ENCODE measurements at regions not wholly inside any gene's neighbourhood (a gene's known extent, or its start where the extent isn't known, plus 50 kb on each side); places are given as distances from the start of the nearest gene placed in this dataset.
"Not testable (repeated sequence)": the region's sequence is repeated elsewhere in the genome, so short reads cannot be mapped to it uniquely, and the experiment has no call there.

DNA sequence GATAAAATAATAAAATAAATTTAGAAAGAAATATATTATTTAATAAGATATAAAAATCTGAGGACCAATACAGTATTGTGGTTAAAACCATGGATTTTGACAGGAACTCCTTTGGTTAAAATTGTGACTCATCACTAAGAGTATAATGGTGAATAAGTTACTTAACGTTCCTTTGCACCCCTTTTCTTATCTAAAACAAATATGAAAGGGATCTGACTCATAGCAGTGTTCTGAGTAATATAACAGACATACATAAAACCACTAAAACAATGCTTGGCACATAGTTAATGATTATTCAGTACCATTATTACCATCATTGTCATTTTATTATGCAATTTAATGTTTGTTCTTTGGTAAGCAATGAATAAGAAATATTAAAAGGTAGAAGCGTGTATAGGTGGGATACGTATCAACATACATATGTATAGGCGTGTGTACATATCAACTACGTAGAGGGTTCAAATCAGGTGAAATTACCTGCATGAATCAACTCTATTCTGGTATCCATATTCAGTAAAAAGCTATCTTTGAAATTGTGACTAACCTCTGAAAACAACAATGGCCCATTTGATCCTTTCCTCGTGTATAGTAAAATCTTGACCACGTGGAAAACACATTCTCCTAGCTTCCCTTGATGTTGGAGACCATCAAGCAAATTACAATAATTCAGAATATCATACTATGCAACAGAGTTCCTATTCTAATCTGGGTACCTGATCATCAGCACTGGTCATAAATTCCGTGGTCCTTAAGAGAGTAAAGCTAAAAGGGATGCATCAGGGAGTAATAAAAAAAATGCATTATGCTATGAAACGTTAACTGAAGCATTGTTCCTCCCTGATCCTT, 342.6 kb upstream of the SPATA31A3 start:
- H3K4me1 Mint-ChIP-seq (ENCODE audit: low read depth); H3K36me3 Mint-ChIP-seq (ENCODE audit: low read depth); DNase-seq; H3K4me3 Mint-ChIP-seq; intact Hi-C loops (cut with micrococcal nuclease); H3K27me3 Mint-ChIP-seq (ENCODE audit: low read depth); H3K27ac Mint-ChIP-seq; H3K9me3 Mint-ChIP-seq; CTCF ChIA-PET: not testable (repeated sequence)

DNA sequence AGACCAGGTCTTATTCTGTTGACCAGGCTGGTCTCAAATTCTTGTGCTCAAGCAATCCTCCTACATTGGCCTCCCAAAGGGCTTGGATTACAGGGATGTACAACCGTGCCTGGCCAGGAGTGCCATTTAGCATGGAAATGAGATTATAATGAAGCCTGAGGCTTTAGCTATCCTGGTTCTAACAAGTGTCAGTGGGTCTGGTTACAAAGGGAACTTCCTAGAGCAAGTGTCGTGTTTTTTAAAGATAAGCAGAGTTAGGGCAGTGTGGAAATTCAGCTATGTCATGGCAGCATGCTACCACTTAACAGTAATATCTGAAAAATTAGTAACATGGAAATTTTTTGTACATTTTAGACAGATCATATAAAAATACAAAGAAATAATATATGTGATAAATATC, 339.3 kb upstream of the SPATA31A3 start:
- CTCF ChIA-PET; H3K27me3 Mint-ChIP-seq (ENCODE audit: low read depth); H3K27ac Mint-ChIP-seq; intact Hi-C loops (cut with micrococcal nuclease); H3K4me3 Mint-ChIP-seq; H3K4me1 Mint-ChIP-seq (ENCODE audit: low read depth); DNase-seq; H3K36me3 Mint-ChIP-seq (ENCODE audit: low read depth); H3K9me3 Mint-ChIP-seq: not testable (repeated sequence)

DNA sequence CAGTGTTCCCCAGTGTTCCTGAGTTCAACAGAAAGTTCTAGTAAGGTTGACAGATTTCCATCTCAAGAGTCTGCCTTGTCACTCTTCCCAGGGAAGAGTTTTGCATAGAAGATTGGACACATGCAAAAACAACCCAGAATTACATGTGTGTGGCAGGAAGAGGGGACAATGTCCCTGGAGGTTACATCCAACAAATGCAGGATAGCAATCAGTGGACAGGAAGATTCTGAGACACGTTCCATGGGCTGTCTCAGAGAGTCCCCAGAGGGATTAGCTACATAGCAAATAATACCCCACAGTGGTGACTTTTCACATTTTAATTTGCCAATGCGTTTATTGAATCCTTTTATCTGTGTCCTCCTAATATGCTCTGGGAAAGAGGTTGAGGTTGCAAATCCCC, 321.1 kb upstream of the SPATA31A3 start:
- H3K4me1 Mint-ChIP-seq (ENCODE audit: low read depth); intact Hi-C loops (cut with micrococcal nuclease); H3K27me3 Mint-ChIP-seq (ENCODE audit: low read depth); H3K36me3 Mint-ChIP-seq (ENCODE audit: low read depth); H3K9me3 Mint-ChIP-seq; H3K27ac Mint-ChIP-seq; CTCF ChIA-PET; H3K4me3 Mint-ChIP-seq; DNase-seq: not testable (repeated sequence)

DNA sequence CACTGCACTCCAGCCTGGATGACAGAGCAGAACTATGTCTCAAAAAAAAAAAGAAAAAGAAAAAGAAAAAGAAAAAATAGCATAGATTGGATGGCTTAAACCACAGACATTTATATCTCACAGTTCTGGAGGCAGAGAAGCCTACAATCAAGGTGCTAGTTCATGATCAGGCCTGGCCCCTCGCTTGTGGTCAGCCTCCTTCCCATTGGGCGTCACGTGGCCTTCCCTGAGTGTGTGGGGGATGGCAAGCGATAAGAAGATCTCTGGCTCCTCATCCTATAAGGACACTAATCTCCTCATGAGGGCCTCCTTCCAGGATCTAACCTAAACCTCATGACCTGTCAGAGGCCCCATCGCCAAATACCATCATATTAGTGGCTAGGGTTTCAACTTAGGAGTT, 320.2 kb upstream of the SPATA31A3 start:
- not testable (repeated sequence) for H3K36me3 Mint-ChIP-seq (ENCODE audit: low read depth)

DNA sequence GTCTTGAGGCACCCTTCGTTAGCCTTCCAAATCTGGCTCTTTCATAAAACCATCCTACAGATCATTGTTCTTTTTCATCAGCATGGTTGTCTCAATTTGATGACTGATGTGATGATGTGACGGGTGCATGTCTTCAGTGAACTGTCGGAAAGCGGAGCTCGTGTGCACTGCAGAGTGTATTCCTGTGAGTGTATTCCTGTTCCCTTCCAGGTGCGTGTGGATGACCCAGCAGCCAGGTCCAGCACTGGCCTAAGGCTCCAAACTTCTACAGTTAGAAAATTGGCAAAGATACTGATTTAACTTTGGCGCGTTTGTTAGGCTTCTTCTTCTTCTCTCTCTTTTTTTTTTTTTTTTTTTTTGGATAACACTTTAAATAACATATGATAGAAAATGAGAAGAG, 314.8 kb upstream of the SPATA31A3 start:
- H3K4me3 Mint-ChIP-seq; H3K27ac Mint-ChIP-seq; H3K4me1 Mint-ChIP-seq (ENCODE audit: low read depth); H3K9me3 Mint-ChIP-seq; CTCF ChIA-PET; H3K27me3 Mint-ChIP-seq (ENCODE audit: low read depth); intact Hi-C loops (cut with micrococcal nuclease); H3K36me3 Mint-ChIP-seq (ENCODE audit: low read depth); DNase-seq: not testable (repeated sequence)

More for the DNA sequence above, 320.2 kb upstream of the SPATA31A3 start:
- DNase-seq; intact Hi-C loops (cut with micrococcal nuclease); CTCF ChIA-PET; H3K9me3 Mint-ChIP-seq; H3K4me1 Mint-ChIP-seq (ENCODE audit: low read depth); H3K4me3 Mint-ChIP-seq; H3K27me3 Mint-ChIP-seq (ENCODE audit: low read depth); H3K27ac Mint-ChIP-seq: not testable (repeated sequence)

DNA sequence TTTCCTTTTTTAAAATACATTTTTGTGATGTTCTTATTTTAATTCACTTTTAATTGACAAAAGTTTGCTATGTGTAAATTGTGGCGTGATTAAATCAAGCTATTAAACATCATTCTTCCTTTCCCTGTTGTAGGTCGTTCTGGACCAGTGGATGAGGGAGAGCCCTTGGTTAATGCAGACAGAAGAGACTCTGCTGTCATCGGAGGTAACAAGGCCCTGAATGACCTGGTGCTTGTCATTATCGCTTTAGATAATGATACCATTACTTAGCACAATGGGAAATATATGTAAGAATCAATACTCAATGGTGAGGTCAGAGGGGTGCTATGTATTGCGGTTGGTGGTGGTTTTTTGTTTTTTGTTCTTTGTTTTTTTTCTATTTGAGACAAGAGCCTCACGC, 296.4 kb upstream of the SPATA31A3 start:
- H3K9me3 Mint-ChIP-seq; H3K27ac Mint-ChIP-seq; DNase-seq; H3K4me1 Mint-ChIP-seq (ENCODE audit: low read depth); H3K27me3 Mint-ChIP-seq (ENCODE audit: low read depth); H3K4me3 Mint-ChIP-seq; intact Hi-C loops (cut with micrococcal nuclease); H3K36me3 Mint-ChIP-seq (ENCODE audit: low read depth); CTCF ChIA-PET: not testable (repeated sequence)

DNA sequence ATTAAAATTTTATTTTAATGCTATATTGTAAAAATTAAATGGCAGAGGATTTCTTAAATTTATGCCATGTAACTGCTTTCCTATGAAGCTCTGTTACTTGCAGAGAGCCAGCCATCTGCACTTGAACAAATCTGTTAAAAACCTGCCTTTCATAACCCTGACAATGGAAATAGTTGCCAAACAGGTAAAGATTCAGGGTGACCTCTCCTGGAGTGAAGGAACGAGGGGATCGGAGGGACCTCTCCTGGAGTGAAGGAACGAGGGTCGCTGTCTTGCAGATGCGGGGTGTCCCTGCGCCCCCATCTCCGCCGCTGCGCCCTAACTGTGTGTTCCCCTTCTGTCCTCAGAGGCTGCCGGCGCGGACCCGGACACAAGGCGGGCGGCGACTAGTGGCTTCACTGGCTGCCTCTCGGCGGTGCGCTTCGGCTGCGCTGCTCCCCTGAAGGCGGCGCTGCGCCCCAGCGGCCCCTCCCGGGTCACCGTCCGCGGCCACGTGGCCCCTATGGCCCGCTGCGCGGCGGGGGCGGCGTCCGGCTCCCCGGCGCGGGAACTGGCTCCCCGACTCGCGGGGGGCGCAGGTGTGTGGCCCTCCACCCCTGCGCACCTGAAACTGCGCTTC, 295.9 kb upstream of the SPATA31A3 start:
- H3K36me3 Mint-ChIP-seq (ENCODE audit: low read depth); CTCF ChIA-PET; H3K27me3 Mint-ChIP-seq (ENCODE audit: low read depth); H3K4me3 Mint-ChIP-seq; intact Hi-C loops (cut with micrococcal nuclease); H3K9me3 Mint-ChIP-seq; DNase-seq; H3K27ac Mint-ChIP-seq; H3K4me1 Mint-ChIP-seq (ENCODE audit: low read depth): not testable (repeated sequence)

DNA sequence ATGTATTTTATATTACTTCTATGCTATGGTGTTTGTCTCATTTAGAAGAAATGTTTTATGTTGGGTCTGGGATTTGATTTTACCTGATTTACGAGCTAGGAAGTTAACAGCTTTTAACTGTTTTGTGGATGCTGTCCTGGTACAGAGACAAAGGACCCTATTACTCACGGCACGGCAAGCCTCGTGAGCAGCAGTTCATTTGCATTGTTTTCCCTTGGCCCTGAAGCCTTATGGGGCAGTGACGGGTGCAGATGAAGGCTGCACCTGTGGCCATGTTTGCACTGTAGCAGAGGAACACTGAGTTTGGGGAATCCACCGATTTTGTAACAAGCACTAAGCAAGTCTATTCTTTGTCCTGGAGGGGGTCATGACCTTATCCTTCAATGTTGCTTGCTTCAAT, 291.9 kb upstream of the SPATA31A3 start:
- H3K27ac Mint-ChIP-seq; H3K27me3 Mint-ChIP-seq (ENCODE audit: low read depth); DNase-seq; H3K4me3 Mint-ChIP-seq; H3K9me3 Mint-ChIP-seq; CTCF ChIA-PET; H3K4me1 Mint-ChIP-seq (ENCODE audit: low read depth); H3K36me3 Mint-ChIP-seq (ENCODE audit: low read depth); intact Hi-C loops (cut with micrococcal nuclease): not testable (repeated sequence)

DNA sequence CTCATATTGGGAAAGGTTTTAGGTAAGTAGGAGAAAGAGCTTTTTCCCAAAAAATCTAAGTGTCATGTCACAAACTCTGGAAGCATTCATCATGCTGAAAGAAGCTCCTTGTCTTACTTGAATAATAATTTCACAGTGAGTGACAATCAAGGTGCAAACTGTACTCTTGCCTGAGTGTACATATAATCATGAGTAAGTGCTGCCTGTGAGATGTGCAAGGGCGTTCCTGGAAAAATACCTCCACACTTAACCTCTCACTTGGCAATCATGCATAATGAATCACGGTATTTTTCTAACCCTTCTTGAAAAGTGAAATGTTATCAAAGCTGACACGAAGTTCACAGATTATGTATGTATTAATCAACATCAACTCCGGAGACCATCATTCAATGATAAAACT, 289.2 kb upstream of the SPATA31A3 start:
- H3K27ac Mint-ChIP-seq; H3K4me1 Mint-ChIP-seq (ENCODE audit: low read depth); intact Hi-C loops (cut with micrococcal nuclease); DNase-seq; H3K36me3 Mint-ChIP-seq (ENCODE audit: low read depth); CTCF ChIA-PET; H3K9me3 Mint-ChIP-seq; H3K4me3 Mint-ChIP-seq; H3K27me3 Mint-ChIP-seq (ENCODE audit: low read depth): not testable (repeated sequence)

DNA sequence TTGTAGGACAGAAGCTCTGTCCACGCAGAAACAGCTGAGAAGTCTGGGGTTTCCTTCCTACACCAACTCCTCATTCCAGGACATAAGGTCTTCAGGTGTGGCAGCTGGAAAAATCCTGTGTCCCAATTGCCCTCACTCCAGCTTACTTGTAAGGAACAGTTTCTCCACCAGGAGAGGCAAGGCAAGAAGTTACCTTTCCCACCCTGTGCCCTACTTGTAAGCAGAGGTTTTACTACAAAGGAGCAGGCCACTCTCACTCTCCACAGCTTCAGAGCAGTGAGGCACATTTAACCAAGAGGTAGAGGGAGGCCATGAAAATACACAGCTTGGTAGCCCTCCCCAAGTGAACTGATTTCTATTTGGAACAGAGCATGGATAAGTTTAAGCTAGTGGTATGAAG, 277.3 kb upstream of the SPATA31A3 start:
- H3K4me1 Mint-ChIP-seq (ENCODE audit: low read depth); H3K27me3 Mint-ChIP-seq (ENCODE audit: low read depth); H3K4me3 Mint-ChIP-seq; DNase-seq; CTCF ChIA-PET; intact Hi-C loops (cut with micrococcal nuclease); H3K9me3 Mint-ChIP-seq; H3K36me3 Mint-ChIP-seq (ENCODE audit: low read depth); H3K27ac Mint-ChIP-seq: not testable (repeated sequence)

DNA sequence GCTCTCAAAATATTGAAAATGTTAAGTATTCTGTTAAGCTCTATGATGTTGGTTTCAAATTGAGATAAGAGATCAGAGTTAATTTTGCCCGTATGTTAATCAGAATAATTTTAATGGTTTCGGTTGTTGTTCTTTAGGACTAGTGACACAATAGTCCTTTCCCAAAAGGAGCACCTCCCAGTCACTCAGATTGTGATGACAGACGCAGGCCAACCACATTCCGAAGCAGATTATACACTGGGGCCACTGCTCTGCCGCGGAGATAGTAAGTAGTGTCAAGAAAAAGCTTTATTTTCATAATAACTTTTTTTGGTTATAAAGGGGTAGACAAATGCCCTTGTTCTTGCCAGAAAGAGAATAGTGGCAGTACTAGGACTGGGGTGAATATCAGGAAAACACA, 265.5 kb upstream of the SPATA31A3 start:
- H3K36me3 Mint-ChIP-seq (ENCODE audit: low read depth); H3K9me3 Mint-ChIP-seq; DNase-seq; H3K4me1 Mint-ChIP-seq (ENCODE audit: low read depth); CTCF ChIA-PET; intact Hi-C loops (cut with micrococcal nuclease); H3K27me3 Mint-ChIP-seq (ENCODE audit: low read depth); H3K27ac Mint-ChIP-seq; H3K4me3 Mint-ChIP-seq: not testable (repeated sequence)

DNA sequence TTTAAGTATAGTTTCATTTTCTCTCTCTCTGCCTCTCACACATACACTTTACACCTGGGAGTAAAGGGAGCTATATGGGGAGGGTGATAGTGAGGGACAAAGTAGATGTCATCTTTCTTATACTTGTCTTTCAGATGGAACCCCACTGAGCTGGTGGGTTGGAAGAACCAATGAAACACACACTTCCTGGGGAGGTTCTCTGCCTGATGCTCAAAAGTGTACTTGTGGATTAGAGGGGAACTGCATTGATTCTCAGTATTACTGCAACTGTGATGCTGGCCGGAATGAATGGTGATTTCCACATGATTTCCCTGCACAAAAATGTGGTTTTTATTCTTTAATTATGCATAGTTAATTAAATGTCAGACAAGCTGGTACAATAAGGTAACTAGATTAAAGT, 256.6 kb upstream of the SPATA31A3 start:
- H3K9me3 Mint-ChIP-seq; CTCF ChIA-PET; H3K4me3 Mint-ChIP-seq; H3K4me1 Mint-ChIP-seq (ENCODE audit: low read depth); H3K27ac Mint-ChIP-seq; H3K27me3 Mint-ChIP-seq (ENCODE audit: low read depth); DNase-seq; H3K36me3 Mint-ChIP-seq (ENCODE audit: low read depth); intact Hi-C loops (cut with micrococcal nuclease): not testable (repeated sequence)

DNA sequence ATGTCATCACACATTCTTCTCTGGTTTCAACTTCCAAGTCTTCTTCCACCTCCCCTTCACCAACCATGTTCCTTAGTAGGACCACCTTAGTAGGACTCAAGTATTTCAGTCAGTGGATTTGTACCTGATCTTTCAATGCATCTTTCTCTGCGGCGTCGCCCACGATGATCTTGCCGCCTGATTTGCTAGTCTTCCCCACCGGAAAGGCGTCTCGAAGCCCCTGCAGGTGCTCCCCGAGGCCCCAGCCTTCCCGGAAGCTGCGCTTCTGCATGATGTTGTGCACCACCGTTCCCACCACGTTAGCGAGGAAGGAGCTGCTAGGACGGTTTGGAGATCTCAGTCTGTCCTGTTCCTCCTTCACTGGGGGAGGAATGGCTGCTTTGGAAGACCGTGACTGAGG, 219.7 kb upstream of the SPATA31A3 start:
- intact Hi-C loops (cut with micrococcal nuclease); CTCF ChIA-PET; H3K4me3 Mint-ChIP-seq; DNase-seq; H3K4me1 Mint-ChIP-seq (ENCODE audit: low read depth); H3K9me3 Mint-ChIP-seq; H3K36me3 Mint-ChIP-seq (ENCODE audit: low read depth); H3K27me3 Mint-ChIP-seq (ENCODE audit: low read depth); H3K27ac Mint-ChIP-seq: not testable (repeated sequence)

All from activated naive CD4-positive, alpha-beta T cell treated with anti-CD3 and anti-CD28 coated beads for 36 hours (primary cell).